Liver (tissue), 3 donors: ENCODE measurements at regions not wholly inside any gene's neighbourhood (a gene's known extent, or its start where the extent isn't known, plus 50 kb on each side); places are given as distances from the start of the nearest gene placed in this dataset.

Source experiments
- ATF3 ChIP-seq: IDR thresholded peaks from 2 replicates; pipeline ENCODE4 v1.6.1; 2016; ENCODE audit warnings: antibody characterized with exemption
- CTCF ChIP-seq: fragments of 150-350 bp; IDR thresholded peaks from 2 replicates; pipeline ENCODE4 v1.5.1; 2017; ENCODE audit warnings: improper control_type of control experiment, low read depth, low read length; ENCODE audit not compliant: missing input control
- GABPA ChIP-seq, 2 donors: IDR thresholded peaks in 1 of 2; conservative IDR thresholded peaks in 1 of 2; 2 replicates each; pipeline ENCODE4 v1.6.1; 2016; ENCODE audit warnings: antibody characterized with exemption in 2 of 2, mild to moderate bottlenecking in 1 of 2, moderate library complexity in 1 of 2
- NR2F2 ChIP-seq: IDR thresholded peaks from 2 replicates; pipeline ENCODE4 v1.6.1; 2016; ENCODE audit warnings: antibody characterized with exemption
- REST ChIP-seq: IDR thresholded peaks from 2 replicates; pipeline ENCODE4 v1.6.1; 2016; ENCODE audit warnings: antibody characterized with exemption, mild to moderate bottlenecking
- TAF1 ChIP-seq: conservative IDR thresholded peaks from 2 replicates; pipeline ENCODE4 v1.6.1; 2016; ENCODE audit warnings: antibody characterized with exemption, mild to moderate bottlenecking
- YY1 ChIP-seq: IDR thresholded peaks from 2 replicates; pipeline ENCODE4 v1.6.1; 2016; ENCODE audit warnings: antibody characterized with exemption, mild to moderate bottlenecking
- donor health status: healthy.
- donor health status: healthy.

- TF ChIP-seq CTCF (no peak), REST (no peak), NR2F2 (no peak), TAF1 (no peak), GABPA (IDR thresholded peaks at IDR 0.05 in 1 of 2, conservative IDR thresholded peaks at IDR 0.05 in 1 of 2) (no peak), YY1 (no peak), ATF3 (no peak)
Observed at GRCh38 chr2:122999821-123000220, 1025.3 kb upstream of the CNTNAP5 start.
